Subcutaneous abdominal adipose tissue (tissue), 5 donors: ENCODE measurements at regions not wholly inside any gene's neighbourhood (a gene's known extent, or its start where the extent isn't known, plus 50 kb on each side); places are given as distances from the start of the nearest gene placed in this dataset.

ENCODE experiments used
- H3K27ac ChIP-seq: one replicate; pipeline ENCODE4 v1.7.0; 2013; ENCODE audit warnings: low read depth, mild to moderate bottlenecking, inconsistent platforms, low read length, moderate library complexity
- H3K27me3 ChIP-seq, 5 donors: one replicate each; pipeline ENCODE4 v1.7.0; 2013; ENCODE audit warnings: low read length in 5 of 5, inconsistent platforms in 1 of 5; ENCODE audit not compliant: control insufficient read depth in 5 of 5, insufficient read depth in 4 of 5
- H3K36me3 ChIP-seq, 5 donors: one replicate each; pipeline ENCODE4 v1.7.0; 2013; ENCODE audit warnings: low read length in 5 of 5; ENCODE audit not compliant: control insufficient read depth in 5 of 5, insufficient read depth in 5 of 5
- H3K4me1 ChIP-seq, 5 donors: one replicate each; pipeline ENCODE4 v1.7.0; 2013; ENCODE audit warnings: low read length in 5 of 5, mild to moderate bottlenecking in 3 of 5, moderate library complexity in 1 of 5; ENCODE audit not compliant: control insufficient read depth in 5 of 5, insufficient read depth in 5 of 5
- H3K4me3 ChIP-seq, 5 donors: one replicate each; pipeline ENCODE4 v1.7.0; 2013; ENCODE audit warnings: low read length in 5 of 5, low read depth in 1 of 5
- H3K9ac ChIP-seq, 5 donors: one replicate each; pipeline ENCODE4 v1.7.0; 2013; ENCODE audit warnings: low read length in 5 of 5, mild to moderate bottlenecking in 4 of 5, moderate library complexity in 3 of 5
- H3K9me3 ChIP-seq, 5 donors: one replicate each; pipeline ENCODE4 v1.7.0; 2013; ENCODE audit warnings: low read length in 5 of 5; ENCODE audit not compliant: control insufficient read depth in 5 of 5
- donor health status: healthy.
- donor health status: healthy.
- donor health status: healthy.
- donor health status: healthy.
- donor health status: healthy.

DNA sequence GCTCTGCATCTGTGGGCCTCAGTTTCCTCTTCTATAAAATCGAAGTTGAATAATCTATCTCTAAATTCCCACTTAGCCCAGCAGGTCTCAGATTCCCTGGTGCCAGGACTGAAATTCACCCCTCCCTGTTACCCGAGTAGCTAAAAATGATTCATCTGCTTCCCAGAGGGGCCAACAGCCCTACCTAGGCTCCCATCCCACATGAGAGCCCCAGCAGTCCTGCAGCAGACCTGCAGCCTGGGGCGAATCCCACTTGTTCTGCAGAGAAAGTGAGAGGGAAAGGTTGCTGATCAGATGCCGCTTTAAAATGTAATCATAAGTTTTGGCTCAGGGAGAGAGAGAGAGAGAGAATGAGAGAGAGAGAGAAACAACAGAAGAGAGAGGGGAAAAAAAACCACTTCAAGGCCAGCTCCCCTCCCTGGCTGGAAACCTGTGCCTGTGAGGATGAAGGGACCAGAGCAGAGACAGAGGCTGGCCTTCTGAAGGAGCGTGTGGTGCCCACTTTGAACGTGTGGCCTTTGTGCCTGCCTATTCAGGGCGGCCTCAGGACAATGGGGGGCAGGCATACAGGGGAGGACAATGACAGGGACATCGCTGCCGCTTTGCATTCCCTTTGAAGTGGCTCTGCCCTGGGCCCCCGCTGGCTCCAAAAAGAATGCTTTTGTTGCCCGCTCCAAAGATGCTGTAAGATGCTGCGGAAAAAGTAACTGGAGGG is 85.2 kb upstream of the NKD1 start:
- Histone ChIP-seq H3K9ac (no peak overlapping the region), H3K4me3 (no peak overlapping the region), H3K9me3 (no peaks in the 10 kb centered on the region), H3K27me3 (peaks cover 8 to 47% (median 34%) of the 10 kb centered on the region in 5 donors), H3K36me3 (no peaks in the 10 kb centered on the region), H3K4me1 (peaks cover 0 to 2% (median 0%) of the 10 kb centered on the region in 5 donors), H3K27ac (no peak overlapping the region)

DNA sequence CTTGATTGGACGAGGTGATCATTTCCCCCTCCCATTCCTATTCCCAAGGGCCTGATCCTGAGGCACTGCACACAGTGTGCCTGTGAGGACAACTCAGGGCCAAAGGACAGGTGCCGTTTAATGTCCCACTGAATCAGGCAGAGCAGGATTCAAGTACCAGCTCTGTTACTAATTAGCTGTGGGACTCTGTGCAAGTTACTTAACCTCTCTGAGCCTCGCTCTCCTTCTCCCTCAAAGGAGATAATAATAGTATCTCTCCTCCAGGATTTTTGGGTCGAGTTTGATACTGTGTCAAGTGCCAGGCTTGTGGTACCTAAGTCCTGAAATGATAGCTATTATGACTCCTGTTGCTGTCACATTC is 86.8 kb upstream of the NKD1 start:
- Histone ChIP-seq H3K27me3 (peaks cover 4 to 41% (median 27%) of the 10 kb centered on the region in 5 donors), H3K36me3 (no peaks in the 10 kb centered on the region), H3K4me1 (no peaks in the 10 kb centered on the region), H3K4me3 (no peak overlapping the region), H3K9me3 (no peaks in the 10 kb centered on the region), H3K9ac (no peak overlapping the region), H3K27ac (no peak overlapping the region)

DNA sequence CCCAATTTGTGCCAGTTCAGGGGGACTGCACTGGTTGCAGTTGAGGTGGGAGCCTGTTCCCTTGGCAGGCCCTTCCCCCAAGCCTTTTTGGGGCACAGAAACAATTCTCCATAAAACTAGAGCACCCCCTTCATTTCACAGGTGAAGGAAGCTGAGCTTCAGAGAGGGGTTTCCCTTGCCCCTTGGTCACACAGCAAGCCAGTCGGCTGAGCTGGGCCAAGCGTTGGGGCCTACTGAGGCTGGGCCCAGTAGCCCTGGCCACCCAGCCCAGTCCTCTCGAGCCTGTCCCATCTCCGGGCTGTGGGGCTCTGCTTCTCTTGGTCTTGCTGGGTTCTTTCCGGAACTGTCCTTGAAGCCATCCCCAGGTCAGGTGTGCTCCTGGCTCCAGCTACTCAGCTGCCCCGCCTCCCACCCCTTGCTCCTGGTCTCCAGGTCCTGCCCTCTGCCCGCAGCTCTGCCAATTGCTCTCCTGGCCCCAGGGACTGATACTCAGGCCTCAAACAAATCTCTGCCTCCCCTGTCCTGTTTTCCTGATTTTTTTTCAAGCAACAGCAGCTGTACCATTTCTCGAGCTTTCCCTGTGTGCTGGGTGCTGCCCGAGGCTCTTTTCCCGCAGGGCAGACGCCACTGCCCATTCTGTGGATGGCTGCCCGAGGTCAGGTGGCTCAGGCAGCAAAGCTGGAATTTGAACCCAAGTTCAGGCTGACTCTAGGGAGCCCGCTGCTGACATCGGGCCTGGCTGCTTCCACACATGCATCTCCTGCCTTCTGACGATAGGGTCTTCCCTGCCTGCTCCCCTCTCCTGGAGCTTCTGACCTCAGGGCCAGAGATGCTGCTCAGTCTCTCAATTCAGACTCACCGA is 87.4 kb upstream of the NKD1 start:
- H3K27me3 ChIP-seq = peaks cover under 1 to 41% (median 30%) of the 10 kb centered on the region in 5 donors
- H3K9ac ChIP-seq = no peak overlapping the region
- H3K36me3 ChIP-seq = no peaks in the 10 kb centered on the region
- H3K9me3 ChIP-seq = no peaks in the 10 kb centered on the region
- H3K27ac ChIP-seq = no peak overlapping the region
- H3K4me1 ChIP-seq = no peaks in the 10 kb centered on the region
- H3K4me3 ChIP-seq = no peak overlapping the region

- Histone ChIP-seq H3K4me1 (no peaks in the 10 kb centered on the region), H3K27me3 (peaks cover 0 to 31% (median 20%) of the 10 kb centered on the region in 5 donors), H3K9me3 (no peaks in the 10 kb centered on the region), H3K9ac (no peak overlapping the region), H3K36me3 (no peaks in the 10 kb centered on the region), H3K4me3 (no peak overlapping the region), H3K27ac (no peak overlapping the region)
Measured at GRCh38 chr16:50459496-50460080, 88.6 kb upstream of the NKD1 start.

DNA sequence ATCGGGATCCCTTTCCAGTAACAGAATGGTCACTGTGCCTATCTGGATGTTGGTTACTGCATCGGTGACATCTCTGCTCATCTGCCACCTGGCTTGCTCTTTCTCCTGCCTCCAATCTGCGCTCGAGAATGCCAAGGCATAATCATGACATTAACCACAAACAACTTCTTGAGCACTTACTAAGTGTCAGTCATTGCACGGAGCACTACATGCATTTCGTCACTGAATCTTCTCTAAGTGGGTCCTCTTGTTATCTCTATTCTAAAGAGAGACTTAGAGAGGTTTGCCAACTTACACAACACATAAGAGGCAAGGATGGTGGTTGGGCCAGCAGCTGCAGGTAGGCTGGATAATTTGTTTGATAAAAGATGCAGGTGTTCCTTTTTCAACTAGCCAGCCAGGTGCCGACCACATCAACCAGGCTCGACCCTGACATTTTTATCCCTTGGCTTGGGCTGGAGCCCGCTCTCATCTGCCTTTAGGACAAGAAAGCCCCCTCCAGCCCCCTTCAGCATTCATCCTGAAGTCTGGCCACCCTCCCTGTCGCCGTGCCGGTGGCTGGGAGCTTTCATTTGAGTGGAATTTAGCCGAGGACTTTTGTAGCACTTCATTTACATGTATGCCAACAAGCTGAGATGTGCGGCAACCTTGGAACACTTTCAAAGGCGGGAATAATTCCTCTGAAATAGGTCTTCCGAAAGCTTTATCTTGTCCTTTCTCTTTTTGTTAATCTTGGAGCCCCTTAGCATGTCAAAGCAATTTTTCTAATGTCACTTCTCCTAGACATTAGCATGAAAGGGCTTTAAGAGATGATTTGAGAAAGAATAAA is 89.3 kb upstream of the NKD1 start:
- H3K4me3 ChIP-seq = no peak overlapping the region
- H3K4me1 ChIP-seq = no peaks in the 10 kb centered on the region
- H3K27ac ChIP-seq = no peak overlapping the region
- no peaks in the 10 kb centered on the region for H3K9me3 ChIP-seq
- no peak overlapping the region for H3K9ac ChIP-seq
- peaks cover 0 to 27% (median 20%) of the 10 kb centered on the region in 5 donors for H3K27me3 ChIP-seq
- H3K36me3 ChIP-seq = no peaks in the 10 kb centered on the region

- no peaks in the 10 kb centered on the region for H3K9me3 ChIP-seq
- H3K4me1 ChIP-seq = no peaks in the 10 kb centered on the region
- H3K27me3 ChIP-seq = peaks cover 0 to 27% (median 20%) of the 10 kb centered on the region in 5 donors
- no peak overlapping the region for H3K9ac ChIP-seq
- no peak overlapping the region for H3K27ac ChIP-seq
- H3K36me3 ChIP-seq = no peaks in the 10 kb centered on the region
- no peak overlapping the region for H3K4me3 ChIP-seq
Measured at GRCh38 chr16:50457979-50458491, 89.2 kb upstream of the BRD7 start.

GRCh38 chr16:50457423-50457822 is 88.6 kb upstream of the BRD7 start:
- no peaks in the 10 kb centered on the region for H3K9me3 ChIP-seq
- no peaks in the 10 kb centered on the region for H3K4me1 ChIP-seq
- peaks cover 0 to 27% (median 20%) of the 10 kb centered on the region in 5 donors for H3K27me3 ChIP-seq
- H3K9ac ChIP-seq = no peak overlapping the region
- H3K36me3 ChIP-seq = no peaks in the 10 kb centered on the region
- H3K27ac ChIP-seq = no peak overlapping the region
- H3K4me3 ChIP-seq = no peak overlapping the region

DNA sequence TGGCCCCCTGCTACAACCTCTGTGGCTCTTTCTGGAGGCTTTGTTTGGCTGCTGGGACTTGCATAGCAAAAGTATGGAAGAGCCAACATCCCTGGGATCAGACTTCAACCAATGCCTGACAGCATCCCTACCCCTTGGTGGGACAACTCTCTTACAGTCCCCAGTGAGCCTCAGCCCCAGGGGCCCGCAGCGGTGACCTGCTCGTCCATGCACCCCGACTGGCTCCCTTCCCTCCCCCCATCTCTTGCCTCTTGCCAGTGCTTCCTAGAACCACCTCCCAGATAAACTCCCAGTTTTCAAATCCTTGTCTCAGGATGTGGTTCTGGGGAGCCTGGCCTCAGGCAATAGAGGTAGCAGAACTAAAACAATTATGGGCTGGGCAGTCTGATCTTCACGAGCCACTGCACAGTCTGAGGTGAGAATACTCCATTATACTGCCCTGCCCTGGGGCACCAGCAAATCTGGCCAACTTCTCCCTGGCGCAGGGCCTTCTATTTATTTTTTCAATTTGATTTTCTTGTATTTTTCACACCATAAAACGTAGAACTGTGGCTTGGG is 86.6 kb upstream of the BRD7 start:
- Histone ChIP-seq H3K9me3 (no peaks in the 10 kb centered on the region), H3K4me3 (no peak overlapping the region), H3K27me3 (peaks cover 0 to 18% (median 9%) of the 10 kb centered on the region in 5 donors)

GRCh38 chr16:50453446-50453845 is 84.7 kb upstream of the BRD7 start:
- Histone ChIP-seq H3K27ac (no peak overlapping the region), H3K4me3 (no peak overlapping the region), H3K9ac (no peak overlapping the region), H3K27me3 (peaks cover under 1 to 14% (median 5%) of the 10 kb centered on the region in 5 donors), H3K9me3 (no peaks in the 10 kb centered on the region), H3K4me1 (no peaks in the 10 kb centered on the region), H3K36me3 (no peaks in the 10 kb centered on the region)

More for the DNA sequence above, 86.6 kb upstream of the BRD7 start:
- H3K36me3 ChIP-seq = no peaks in the 10 kb centered on the region
- no peaks in the 10 kb centered on the region for H3K4me1 ChIP-seq
- no peak overlapping the region for H3K9ac ChIP-seq
- H3K27ac ChIP-seq = no peak overlapping the region
